ENCODE measurements at regions not wholly inside any gene's neighbourhood (a gene's known extent, or its start where the extent isn't known, plus 50 kb on each side); places are given as distances from the start of the nearest gene placed in this dataset.

- no peak for TF ChIP-seq CTCF (conservative IDR thresholded peaks at IDR 0.05; ENCODE audit: low read length)
- no peak for TF ChIP-seq EZH2phosphoT487 (IDR thresholded peaks at IDR 0.05; ENCODE audit: borderline replicate concordance)
Measured at GRCh38 chr14:71245659-71246361, 338.6 kb downstream of the PCNX1 start.

All from Loucy (cell line).